ENCODE measurements at regions not wholly inside any gene's neighbourhood (a gene's known extent, or its start where the extent isn't known, plus 50 kb on each side); places are given as distances from the start of the nearest gene placed in this dataset.
"Not testable (repeated sequence)": the region's sequence is repeated elsewhere in the genome, so short reads cannot be mapped to it uniquely, and the experiment has no call there.

GRCh38 chr5:112534611-112535255 is 115.7 kb upstream of the EPB41L4A start:
- no peak for DNase-seq

DNA sequence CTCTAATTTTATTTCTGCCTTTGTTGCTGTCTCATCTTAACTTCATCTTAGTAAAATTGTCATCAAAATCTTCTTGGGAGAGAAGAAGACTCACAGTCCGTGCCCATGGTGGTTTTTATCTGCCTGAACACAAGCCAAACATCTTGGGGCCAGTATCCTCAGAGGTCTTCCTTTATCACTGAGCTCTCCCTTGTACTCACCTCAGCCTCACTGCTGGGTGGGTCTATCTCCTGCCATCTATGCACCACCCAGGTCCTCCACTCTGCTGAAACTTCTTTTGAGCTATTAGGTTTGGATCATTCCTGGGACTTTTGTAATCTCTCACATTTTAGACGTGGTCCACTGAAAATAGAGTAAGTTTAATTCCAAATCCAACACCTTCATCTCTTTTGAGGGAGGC is 116.3 kb upstream of the EPB41L4A start:
- no peak for DNase-seq

- not testable (repeated sequence) for DNase-seq
Observed at GRCh38 chr5:112544558-112544957, 125.5 kb upstream of the EPB41L4A start.

GRCh38 chr5:112546946-112547592 is 128.0 kb upstream of the EPB41L4A start:
- DNase-seq = no peak

DNA sequence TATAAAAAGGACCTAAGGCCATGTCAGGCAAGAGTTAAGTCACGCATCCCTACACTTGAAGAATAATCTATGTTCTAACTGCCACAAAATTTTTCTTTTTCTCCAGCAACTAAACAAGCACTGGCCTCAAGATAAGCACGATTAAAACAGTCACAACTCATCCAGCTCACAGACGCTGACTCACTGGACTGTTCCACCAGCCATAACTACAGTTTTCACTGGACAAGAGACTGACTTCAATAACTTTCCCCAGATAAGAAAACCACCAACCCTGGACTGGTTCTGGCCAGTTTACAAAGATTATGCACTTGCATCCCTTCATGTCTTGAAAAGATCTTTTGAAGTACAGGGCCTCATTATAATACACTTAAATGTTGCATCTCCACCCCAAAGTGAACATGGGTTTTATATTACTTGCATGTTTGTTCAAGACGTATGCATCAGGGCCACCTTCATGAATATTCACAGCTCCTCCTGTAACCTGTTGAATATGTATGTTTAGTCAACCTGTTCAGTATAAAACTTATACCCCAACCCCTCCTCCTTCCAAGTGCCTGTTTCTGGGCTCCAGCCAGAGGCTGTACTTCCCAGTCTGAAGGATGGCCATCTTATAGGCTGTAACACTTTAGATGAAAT is 129.3 kb upstream of the EPB41L4A start:
- no peak for DNase-seq

DNA sequence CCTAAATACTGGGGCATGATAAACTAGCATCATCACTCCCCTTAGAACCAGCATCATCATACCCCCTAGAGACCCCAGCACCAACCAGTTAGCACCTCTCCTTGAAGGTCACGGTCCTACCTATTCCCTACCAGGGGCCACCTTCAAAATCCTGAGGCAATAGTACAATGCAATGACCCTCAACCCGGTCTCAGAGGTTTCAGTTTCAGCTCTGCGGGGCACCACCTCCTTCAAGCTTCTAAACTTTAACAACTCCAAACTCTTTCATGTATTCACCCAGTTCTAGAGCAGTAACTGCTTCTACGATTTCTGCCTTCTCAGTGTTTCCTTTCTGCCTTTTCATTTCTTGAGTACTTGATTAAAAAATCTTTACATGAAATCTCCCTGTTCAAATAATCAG is 130.1 kb upstream of the EPB41L4A start:
- DNase-seq = no peak

DNA sequence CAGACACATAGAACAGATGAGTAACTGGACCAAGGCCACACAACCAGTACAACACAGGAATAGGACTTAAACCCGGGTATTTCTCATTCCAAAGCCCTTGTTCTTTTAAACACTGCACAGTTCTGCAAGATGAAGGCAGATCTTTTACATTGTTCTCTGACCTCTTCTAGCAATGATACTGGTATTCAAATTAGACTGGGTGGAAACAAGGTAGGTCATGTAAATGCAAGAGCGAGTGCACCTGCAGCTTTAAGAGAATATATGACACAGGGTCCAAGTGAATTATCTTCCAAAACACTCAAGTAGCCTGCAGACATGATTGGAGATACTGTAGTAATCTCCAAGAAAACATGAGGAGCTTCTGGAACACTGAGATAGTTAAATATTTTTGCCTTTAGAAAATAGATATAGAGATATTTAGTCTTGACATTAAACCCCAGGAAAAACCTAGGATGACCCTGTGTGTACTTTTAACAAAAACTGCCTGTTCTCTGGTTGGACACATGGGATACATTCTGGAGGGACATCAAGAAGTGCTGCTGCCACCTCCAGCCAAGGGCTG is 130.6 kb upstream of the EPB41L4A start:
- DNase-seq = no peak

- DNase-seq = peak; percentile 65
Observed at GRCh38 chr5:112551419-112552032, 132.4 kb upstream of the EPB41L4A start.

GRCh38 chr5:112552216-112552615 is 133.1 kb upstream of the EPB41L4A start:
- DNase-seq = no peak

DNA sequence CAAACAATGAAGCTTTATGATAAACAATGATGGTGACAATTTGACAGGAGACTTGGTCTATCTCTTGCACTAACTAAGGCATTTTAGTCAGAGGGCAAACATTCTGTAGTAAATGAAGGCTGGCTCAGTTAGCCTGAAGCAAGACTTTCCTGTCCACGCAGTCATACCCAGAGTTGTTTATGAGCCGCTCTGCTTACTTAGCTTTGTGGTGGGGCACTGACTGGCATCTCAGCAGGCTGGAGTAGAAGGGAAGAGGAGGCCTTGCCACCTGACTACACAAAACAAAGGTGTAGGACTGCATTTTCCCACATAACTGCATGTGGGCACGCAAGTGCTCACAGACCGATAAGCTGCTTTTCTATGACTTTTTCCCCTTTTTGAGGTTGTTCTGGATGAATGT is 133.7 kb upstream of the EPB41L4A start:
- DNase-seq = no peak

DNA sequence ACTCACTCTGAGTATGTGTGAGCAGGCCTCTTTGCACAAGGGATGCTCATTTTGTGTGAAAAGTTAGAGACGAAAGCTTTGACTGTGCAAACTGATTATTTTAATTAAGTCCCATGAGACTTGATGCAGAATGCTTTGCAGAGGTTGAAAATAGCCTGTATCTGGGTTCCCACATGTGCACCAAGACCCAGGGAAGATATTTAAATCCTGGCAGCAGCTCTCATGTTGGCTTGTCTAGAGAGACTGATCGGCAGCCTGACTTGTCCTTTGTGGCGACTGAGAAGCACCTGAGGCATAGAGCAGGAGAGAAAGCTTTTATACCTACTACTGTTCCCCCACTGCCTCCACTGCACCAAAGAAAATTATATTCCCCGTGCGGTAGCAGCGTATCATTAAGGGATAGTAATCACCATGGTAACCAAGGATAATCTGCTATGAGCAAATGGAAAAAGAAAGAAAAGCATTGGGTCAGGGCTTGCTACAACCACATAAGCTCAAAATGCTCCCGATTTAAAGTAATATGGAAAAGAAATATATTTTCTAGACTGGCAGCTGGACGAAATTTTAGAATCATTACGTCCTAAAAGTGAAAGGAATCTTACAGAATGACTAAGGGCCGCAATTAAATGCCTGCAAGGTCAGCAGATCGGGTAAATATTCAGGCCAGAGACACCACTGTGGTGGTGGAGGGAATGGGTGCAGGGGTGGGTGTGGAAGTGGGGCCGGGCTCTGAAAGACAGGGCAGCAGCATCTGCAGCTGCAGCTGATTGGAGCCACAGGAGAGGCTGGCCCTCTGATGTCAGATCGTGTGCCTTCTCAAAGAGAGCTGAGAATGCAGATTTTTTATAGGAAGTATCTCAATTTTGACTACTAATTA is 135.3 kb upstream of the EPB41L4A start:
- DNase-seq = no peak

- DNase-seq = no peak
Observed at GRCh38 chr5:112555197-112555596, 136.1 kb upstream of the EPB41L4A start.

GRCh38 chr5:112555691-112556090 is 136.6 kb upstream of the EPB41L4A start:
- no peak for DNase-seq

DNA sequence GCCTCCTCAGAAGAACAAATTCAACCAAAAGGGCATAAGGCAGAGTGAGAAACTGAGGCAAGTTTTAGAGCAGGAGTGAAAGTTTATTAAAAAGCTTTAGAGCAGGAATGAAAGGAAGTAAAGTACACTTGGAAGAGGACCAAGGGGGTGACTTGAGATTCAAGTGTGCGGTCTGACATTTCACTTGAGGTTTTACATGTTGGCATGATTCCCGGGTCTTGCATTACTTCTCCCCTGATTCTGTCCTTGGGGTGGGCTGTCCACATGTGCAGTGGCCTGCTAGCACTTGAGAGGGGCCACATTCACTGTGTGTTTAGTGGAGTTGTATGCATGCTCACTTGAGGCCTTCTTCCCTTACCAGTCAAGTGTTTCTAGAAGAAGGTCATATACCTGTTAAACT is 140.4 kb upstream of the EPB41L4A start:
- not testable (repeated sequence) for DNase-seq

DNA sequence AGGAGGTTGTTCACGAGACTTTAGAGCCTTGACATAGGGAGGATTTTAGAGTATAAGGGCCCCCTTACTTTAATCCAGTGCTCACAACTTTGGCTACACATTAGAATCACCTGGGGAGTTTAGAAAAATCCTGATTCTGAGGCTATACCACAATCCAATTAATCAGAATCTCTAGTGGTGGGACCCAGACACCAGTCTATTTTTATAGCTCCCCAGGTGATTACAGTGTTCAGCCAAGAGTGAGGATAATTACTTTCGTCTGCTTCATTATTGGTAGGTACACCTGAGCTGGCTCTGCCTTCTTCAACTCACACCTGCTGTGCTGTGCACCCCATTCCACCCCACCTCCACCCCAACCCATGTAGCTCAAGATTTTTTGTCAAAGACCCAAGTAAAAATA is 141.3 kb upstream of the EPB41L4A start:
- DNase-seq = no peak

DNA sequence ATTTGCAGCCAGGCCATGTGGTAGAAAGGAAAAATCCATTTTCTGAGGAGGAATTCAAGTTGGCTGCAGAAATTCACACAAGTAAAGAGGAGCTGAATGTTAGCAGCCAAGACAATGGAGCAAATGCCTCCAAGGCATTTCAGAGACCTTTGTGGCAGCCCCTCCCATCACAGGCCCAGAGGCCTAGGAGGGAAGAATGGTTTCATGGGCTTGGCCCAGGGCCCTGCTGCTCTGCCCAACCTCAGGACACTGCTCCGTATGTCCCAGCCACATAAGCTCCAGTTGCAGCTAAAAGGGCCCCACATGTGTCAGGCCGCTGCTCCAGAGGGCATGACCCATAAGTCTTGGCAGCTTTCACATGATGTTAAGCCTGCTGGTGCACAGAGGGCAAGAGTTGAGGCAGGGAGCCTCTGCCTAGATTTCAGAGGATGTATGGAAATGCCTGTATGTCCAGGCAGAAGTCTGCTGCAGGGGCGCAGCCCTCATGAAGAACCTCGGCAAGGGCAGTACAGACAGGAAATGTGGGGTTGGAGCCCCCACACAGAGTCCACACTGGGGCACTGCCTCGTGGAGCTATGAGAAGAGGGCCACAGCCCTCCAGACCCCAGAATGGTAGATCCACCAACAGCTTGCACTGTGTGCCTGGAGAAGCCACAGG is 144.2 kb upstream of the EPB41L4A start:
- no peak for DNase-seq

DNA sequence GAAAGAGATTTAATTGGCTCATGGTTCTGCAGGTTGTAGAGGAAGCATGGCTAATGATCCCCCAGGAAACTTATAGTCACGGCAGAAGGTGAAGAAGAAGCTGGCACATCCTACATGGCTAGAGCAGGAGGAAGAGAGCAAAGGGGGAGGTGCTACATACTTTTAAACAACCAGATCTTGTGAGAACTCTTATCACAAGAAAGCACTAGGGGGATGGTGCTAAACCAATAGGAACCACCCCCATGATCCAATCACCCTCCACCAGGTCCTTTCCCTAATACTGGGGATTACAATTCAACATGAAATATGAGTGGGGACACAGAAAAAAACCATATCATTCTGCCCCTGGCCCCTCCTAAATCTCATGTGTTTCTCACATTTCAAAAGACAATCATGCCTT is 147.2 kb upstream of the EPB41L4A start:
- DNase-seq = no peak

DNA sequence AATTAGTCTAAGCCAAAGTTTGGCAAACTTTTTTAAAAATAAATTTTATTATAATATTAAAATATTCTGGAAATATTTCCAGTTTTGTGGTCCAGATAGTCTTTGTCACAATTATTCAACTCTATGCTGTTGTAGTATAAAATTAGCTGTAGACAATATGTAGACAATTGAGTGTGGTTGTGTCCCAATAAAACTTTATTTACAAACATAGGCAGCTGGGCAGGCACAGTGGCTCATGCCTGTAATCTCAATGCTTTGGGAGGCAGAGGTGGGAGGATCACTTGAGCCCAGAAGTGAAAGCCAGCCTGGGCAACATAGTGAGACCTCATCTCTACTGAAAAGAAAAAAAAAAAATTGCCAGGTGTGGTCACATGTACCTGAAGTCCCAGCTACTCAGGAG is 150.5 kb upstream of the EPB41L4A start:
- DNase-seq = no peak

- no peak for DNase-seq
Observed at GRCh38 chr5:112570708-112571444, 151.8 kb upstream of the EPB41L4A start.

- no peak for DNase-seq
Observed at GRCh38 chr5:112573441-112573840, 154.4 kb upstream of the EPB41L4A start.

DNA sequence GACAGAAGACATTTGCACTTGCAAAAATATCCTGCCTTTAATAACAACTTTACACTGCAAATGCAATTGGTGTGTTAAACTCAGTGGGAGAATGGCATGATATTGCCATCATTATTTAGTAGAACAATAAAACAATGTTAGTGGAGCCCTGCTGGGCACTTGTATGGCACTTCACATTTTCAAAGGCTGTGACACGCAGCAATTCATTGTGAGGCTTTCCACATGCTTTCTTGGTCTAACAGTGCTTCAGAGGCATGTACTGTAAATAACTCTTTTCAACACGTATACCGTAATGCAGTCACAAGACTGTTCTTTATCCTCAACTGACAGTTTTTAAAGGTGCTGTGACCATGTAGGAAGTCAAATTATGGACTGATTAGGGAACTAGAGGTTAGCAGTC is 155.5 kb upstream of the EPB41L4A start:
- no peak for DNase-seq

All from CD4-positive, alpha-beta T cell treated with Interleukin-21 for 1 hour (primary cell).